SK-N-SH (cell line): ENCODE measurements at regions not wholly inside any gene's neighbourhood (a gene's known extent, or its start where the extent isn't known, plus 50 kb on each side); places are given as distances from the start of the nearest gene placed in this dataset.

ENCODE experiments used
- CTCF ChIA-PET: fragments of 300-600, 350-600 bp; formaldehyde crosslinking; extraction: SDS; loops from one replicate; lab custom pipeline; 2021; lab: Yijun Ruan, JAX
- POLR2A ChIA-PET: fragments of 350-600 bp; sonication (Branson Sonifier 250); formaldehyde crosslinking; extraction: SDS; loops from one replicate; lab custom pipeline; 2020; ENCODE audit warnings: antibody characterized with exemption, inconsistent platforms; lab: Yijun Ruan, JAX
- DNase-seq: peaks from one replicate; pipeline ENCODE4 v3.0.0; 2012
- H2AFZ ChIP-seq: fragments of 200-600 bp; sonication (generic); 2 replicates; pipeline ENCODE4 v1.8.1; 2016; ENCODE audit warnings: antibody characterized with exemption, mild to moderate bottlenecking, low read depth
- H3F3A ChIP-seq: fragments of 200-600 bp; sonication (generic); replicated peaks from 2 replicates; pipeline ENCODE3; 2016; ENCODE audit warnings: antibody characterized with exemption, mild to moderate bottlenecking; ENCODE audit not compliant: insufficient read depth
- H3K27ac ChIP-seq, 2 experiments: fragments of 200-500 bp in 1 of 2; fragments of 200-600 bp in 1 of 2; sonication (Bioruptor generic) in 1 of 2; sonication (generic), shearing (Covaris generic) in 1 of 2; 2 replicates each; pipeline versions ENCODE4 v1.5.1 to v1.6.1; 2014 to 2016; ENCODE audit warnings: low read depth in 2 of 2, inconsistent platforms in 1 of 2, low read length in 1 of 2, mild to moderate bottlenecking in 1 of 2, mixed read lengths in 1 of 2
- H3K27me3 ChIP-seq: fragments of 200-600 bp; sonication (generic), shearing (Covaris generic); 2 replicates; pipeline ENCODE4 v1.6.1; 2016; ENCODE audit warnings: mixed run types; ENCODE audit not compliant: insufficient read depth
- H3K36me3 ChIP-seq, 2 experiments: fragments of 200-500 bp in 1 of 2; fragments of 200-600 bp in 1 of 2; sonication (Bioruptor generic) in 1 of 2; sonication (generic) in 1 of 2; replicated peaks in 1 of 2; 2 replicates each; pipeline versions ENCODE3 to v1.5.1; 2014 to 2016; ENCODE audit warnings: low read length in 1 of 2, mild to moderate bottlenecking in 1 of 2; ENCODE audit not compliant: insufficient read depth in 2 of 2, control insufficient read depth in 1 of 2
- H3K4me1 ChIP-seq, 2 experiments: fragments of 200-500 bp in 1 of 2; fragments of 200-600 bp in 1 of 2; sonication (Bioruptor generic) in 1 of 2; sonication (generic), shearing (Covaris generic) in 1 of 2; 2 replicates each; pipeline versions ENCODE4 v1.5.1 to v1.6.1; 2014 to 2016; ENCODE audit warnings: low read depth in 1 of 2, low read length in 1 of 2, mixed run types in 1 of 2; ENCODE audit not compliant: insufficient read depth in 2 of 2, control insufficient read depth in 1 of 2
- H3K4me2 ChIP-seq: fragments of 200-600 bp; sonication (generic), shearing (Covaris generic); 2 replicates; pipeline ENCODE4 v1.6.1; 2017; ENCODE audit warnings: mixed run types
- H3K4me3 ChIP-seq, 2 experiments: fragments of 200-500 bp in 1 of 2; fragments of 200-600 bp in 1 of 2; sonication (Bioruptor generic) in 1 of 2; sonication (generic), shearing (Covaris generic) in 1 of 2; 2 replicates each; pipeline versions ENCODE4 v1.5.1 to v1.8.1; 2014 to 2016; ENCODE audit warnings: low read depth in 2 of 2, inconsistent platforms in 1 of 2, low read length in 1 of 2, mild to moderate bottlenecking in 1 of 2, mixed read lengths in 1 of 2, moderate library complexity in 1 of 2
- H3K79me2 ChIP-seq: fragments of 200-600 bp; sonication (generic); 2 replicates; pipeline ENCODE4 v1.8.1; 2017; ENCODE audit warnings: mild to moderate bottlenecking; ENCODE audit not compliant: insufficient read depth
- H3K9ac ChIP-seq: fragments of 200-600 bp; sonication (generic); 2 replicates; pipeline ENCODE4 v1.6.1; 2017; ENCODE audit warnings: mixed run types
- H3K9me2 ChIP-seq: fragments of 200-600 bp; sonication (generic); 2 replicates; pipeline ENCODE4 v1.6.1; 2017; ENCODE audit warnings: mixed run types
- H3K9me3 ChIP-seq: fragments of 200-600 bp; sonication (generic); 2 replicates; pipeline ENCODE4 v1.6.1; 2017; ENCODE audit warnings: mixed run types, mild to moderate bottlenecking, moderate library complexity
- H4K20me1 ChIP-seq: fragments of 200-600 bp; sonication (generic); 2 replicates; pipeline ENCODE4 v1.6.1; 2017; ENCODE audit warnings: mild to moderate bottlenecking, mixed run types; ENCODE audit not compliant: insufficient read depth
- ELF1 ChIP-seq: IDR thresholded peaks from 2 replicates; pipeline ENCODE4 v1.4.0; 2012
- EP300 ChIP-seq, 2 experiments: IDR thresholded peaks; 2 replicates each; pipeline versions ENCODE4 v1.4.0 to v1.6.1; 2012; ENCODE audit warnings: borderline replicate concordance in 1 of 2, low read depth in 1 of 2, low read length in 1 of 2
- FOSL2 ChIP-seq: IDR thresholded peaks from 2 replicates; pipeline ENCODE4 v1.4.0; 2012; ENCODE audit warnings: low read depth, mild to moderate bottlenecking, moderate library complexity, borderline replicate concordance
- FOXM1 ChIP-seq: IDR thresholded peaks from 2 replicates; pipeline ENCODE4 v1.4.0; 2012; ENCODE audit warnings: low read depth, mild to moderate bottlenecking
- GABPA ChIP-seq: IDR thresholded peaks from 2 replicates; pipeline ENCODE4 v1.4.0; 2012; ENCODE audit warnings: low read depth, mild to moderate bottlenecking
- GATA2 ChIP-seq: sonication (generic); formaldehyde crosslinking; IDR thresholded peaks from 2 replicates; pipeline ENCODE4 v1.5.0; 2020; ENCODE audit warnings: mild to moderate bottlenecking, missing genetic modification reagents
- IRF3 ChIP-seq: fragments of 150-350 bp; IDR thresholded peaks from 2 replicates; pipeline ENCODE4 v1.6.1; 2016; ENCODE audit warnings: mild to moderate bottlenecking, low read depth, low read length
- JUND ChIP-seq: IDR thresholded peaks from 2 replicates; pipeline ENCODE4 v1.4.0; 2012
- MEF2A ChIP-seq: IDR thresholded peaks from 2 replicates; pipeline ENCODE4 v1.4.0; 2012; ENCODE audit warnings: low read depth, borderline replicate concordance
- MXI1 ChIP-seq: IDR thresholded peaks from 2 replicates; pipeline ENCODE4 v1.6.1; 2012; ENCODE audit warnings: mild to moderate bottlenecking, low read depth, low read length, improper control_type of control experiment
- NFIC ChIP-seq: IDR thresholded peaks from 2 replicates; pipeline ENCODE4 v1.4.0; 2012; ENCODE audit warnings: borderline replicate concordance
- NRF1 ChIP-seq: IDR thresholded peaks from 2 replicates; pipeline ENCODE4 v1.6.1; 2012; ENCODE audit warnings: low read depth, mild to moderate bottlenecking, low read length
- PBX3 ChIP-seq: IDR thresholded peaks from 2 replicates; pipeline ENCODE4; 2012
- POLR2AphosphoS5 ChIP-seq: IDR thresholded peaks from 2 replicates; pipeline ENCODE4 v1.6.1; 2012; ENCODE audit warnings: low read depth, low read length
- RAD21 ChIP-seq: IDR thresholded peaks from 2 replicates; pipeline ENCODE4 v1.6.1; 2012; ENCODE audit warnings: mild to moderate bottlenecking, low read length
- RCOR1 ChIP-seq: fragments of 150-350 bp; IDR thresholded peaks from 2 replicates; pipeline ENCODE4 v1.6.1; 2017; ENCODE audit warnings: antibody characterized with exemption, low read length
- REST ChIP-seq: IDR thresholded peaks from 2 replicates; pipeline ENCODE4 v1.6.1; 2012; ENCODE audit warnings: mild to moderate bottlenecking, low read depth, low read length, moderate library complexity
- RFX5 ChIP-seq: IDR thresholded peaks from 2 replicates; pipeline ENCODE4 v1.6.1; 2012; ENCODE audit warnings: mild to moderate bottlenecking, improper control_type of control experiment, low read length
- RXRA ChIP-seq: IDR thresholded peaks from 2 replicates; pipeline ENCODE4 v1.4.0; 2012; ENCODE audit warnings: low read depth, mild to moderate bottlenecking, borderline replicate concordance
- SIN3A ChIP-seq: IDR thresholded peaks from 2 replicates; pipeline ENCODE4 v1.6.1; 2012; ENCODE audit warnings: low read depth, mild to moderate bottlenecking, low read length, moderate library complexity, borderline replicate concordance
- SMC3 ChIP-seq: IDR thresholded peaks from 2 replicates; pipeline ENCODE4 v1.6.1; 2012; ENCODE audit warnings: low read depth, low read length, improper control_type of control experiment
- TCF12 ChIP-seq: IDR thresholded peaks from 2 replicates; pipeline ENCODE4 v1.4.0; 2012
- TEAD4 ChIP-seq: IDR thresholded peaks from 2 replicates; pipeline ENCODE4 v1.4.0; 2012; ENCODE audit warnings: mild to moderate bottlenecking, borderline replicate concordance; ENCODE audit not compliant: insufficient read depth
- YY1 ChIP-seq: IDR thresholded peaks from 2 replicates; pipeline ENCODE4 v1.4.0; 2012; ENCODE audit warnings: low read depth, mild to moderate bottlenecking
- WGBS: methylation state at CpG from one replicate; pipeline ENCODE4 v1.1.6; 2017; ENCODE audit warnings: low lambda C conversion rate; 5-methylcytosine and 5-hydroxymethylcytosine counted together

- no peak for TF ChIP-seq EP300 (IDR thresholded peaks at IDR 0.05; ENCODE audit: borderline replicate concordance in 1 of 2, low read depth in 1 of 2, low read length in 1 of 2)
- TF ChIP-seq YY1 = no peak
- no peak for TF ChIP-seq FOXM1
- no peak for TF ChIP-seq GATA2
- TF ChIP-seq SIN3A = no peak
- no peak for TF ChIP-seq FOSL2
- TF ChIP-seq POLR2AphosphoS5 = no peak
- TF ChIP-seq NRF1 = no peak
- no peak for TF ChIP-seq IRF3
- TF ChIP-seq JUND = no peak
- no peak for TF ChIP-seq SMC3
- TF ChIP-seq RAD21 = no peak
These were observed 248.5 kb upstream of the ID2 start (continued) for GRCh38 chr2:8433390-8433789.

GRCh38 chr2:8435608-8436007 lies 246.2 kb upstream of the ID2 start:
- Histone ChIP-seq H3K9me2 (no peaks in the 10 kb centered on the region), H3K4me2 (no peak overlapping the region), H3K9me3 (no peaks in the 10 kb centered on the region), H3K4me3 (no peak overlapping the region), H3K27me3 (no peaks in the 10 kb centered on the region), H3K36me3 (no peaks in the 10 kb centered on the region), H3K9ac (no peak overlapping the region), H3F3A (no peaks in the 10 kb centered on the region), H3K4me1 (peaks cover 0 to 4% of the 10 kb centered on the region in 2 experiments; a peak in 1 of 4 replicates), H3K79me2 (no peaks in the 10 kb centered on the region), H4K20me1 (no peaks in the 10 kb centered on the region), H3K27ac (no peak overlapping the region), H2AFZ (no peak overlapping the region)
- CTCF ChIA-PET = no interaction called here
- POLR2A ChIA-PET = no interaction called here
- no peak for TF ChIP-seq SMC3
- no peak for TF ChIP-seq GABPA
- no peak for TF ChIP-seq JUND
- no peak for TF ChIP-seq MXI1
- TF ChIP-seq REST = no peak
- TF ChIP-seq RCOR1 = no peak
- no peak for TF ChIP-seq TEAD4
- no peak for TF ChIP-seq RFX5
- TF ChIP-seq POLR2AphosphoS5 = peak; percentile 56; the same call in 1 of the 2 replicates
- TF ChIP-seq RAD21 = no peak
- TF ChIP-seq ELF1 = no peak
- TF ChIP-seq MEF2A = no peak
- no peak for TF ChIP-seq RXRA
- peak; percentile 25; the same call in 1 of the 2 replicates for TF ChIP-seq PBX3
- no peak; the same call in 1 of the 2 replicates for TF ChIP-seq NFIC
- TF ChIP-seq TCF12 = peak; percentile 77
- no peak for DNase-seq
- 42% methylated on average over 4 of the region's 4 CpGs for WGBS
